Ishikawa (cell line): ENCODE measurements at regions not wholly inside any gene's neighbourhood (a gene's known extent, or its start where the extent isn't known, plus 50 kb on each side); places are given as distances from the start of the nearest gene placed in this dataset.

Source experiments
- CEBPB ChIP-seq: IDR thresholded peaks from 2 replicates; pipeline ENCODE4 v1.6.1; 2012
- CREB1 ChIP-seq: IDR thresholded peaks from 2 replicates; pipeline ENCODE4 v1.6.1; 2012; ENCODE audit warnings: low read depth
- EGR1 ChIP-seq: IDR thresholded peaks from 2 replicates; pipeline ENCODE4 v1.6.1; 2012
- EP300 ChIP-seq: IDR thresholded peaks from 2 replicates; pipeline ENCODE4 v1.6.1; 2012; ENCODE audit warnings: borderline replicate concordance
- FOXM1 ChIP-seq: IDR thresholded peaks from 2 replicates; pipeline ENCODE4 v1.6.1; 2012; ENCODE audit warnings: low read depth, borderline replicate concordance
- NFIC ChIP-seq: IDR thresholded peaks from 2 replicates; pipeline ENCODE4 v1.6.1; 2012
- RAD21 ChIP-seq: IDR thresholded peaks from 2 replicates; pipeline ENCODE4 v1.6.1; 2012; ENCODE audit warnings: low read depth
- TAF1 ChIP-seq: IDR thresholded peaks from 2 replicates; pipeline ENCODE4 v1.6.1; 2012; ENCODE audit warnings: low read depth, mild to moderate bottlenecking
- TCF12 ChIP-seq: IDR thresholded peaks from 2 replicates; pipeline ENCODE4 v1.6.1; 2012; ENCODE audit warnings: low read depth
- TEAD4 ChIP-seq: IDR thresholded peaks from 2 replicates; pipeline ENCODE4 v1.6.1; 2012
- YY1 ChIP-seq: IDR thresholded peaks from 2 replicates; pipeline ENCODE4 v1.6.1; 2012; ENCODE audit warnings: low read depth
- ZBTB7A ChIP-seq: IDR thresholded peaks from 2 replicates; pipeline ENCODE4 v1.6.1; 2012; ENCODE audit warnings: low read depth
- TF ChIP-seq, protein P1 (sequence below): IDR thresholded peaks from 2 replicates; pipeline ENCODE4 v1.6.1; 2012
- TF ChIP-seq, protein P2 (sequence below): IDR thresholded peaks from 2 replicates; pipeline ENCODE4 v1.6.1; 2012; ENCODE audit warnings: low read depth, mild to moderate bottlenecking
- TF ChIP-seq, protein P3 (sequence below): IDR thresholded peaks from 2 replicates; pipeline ENCODE4 v1.6.1; 2012

DNA sequence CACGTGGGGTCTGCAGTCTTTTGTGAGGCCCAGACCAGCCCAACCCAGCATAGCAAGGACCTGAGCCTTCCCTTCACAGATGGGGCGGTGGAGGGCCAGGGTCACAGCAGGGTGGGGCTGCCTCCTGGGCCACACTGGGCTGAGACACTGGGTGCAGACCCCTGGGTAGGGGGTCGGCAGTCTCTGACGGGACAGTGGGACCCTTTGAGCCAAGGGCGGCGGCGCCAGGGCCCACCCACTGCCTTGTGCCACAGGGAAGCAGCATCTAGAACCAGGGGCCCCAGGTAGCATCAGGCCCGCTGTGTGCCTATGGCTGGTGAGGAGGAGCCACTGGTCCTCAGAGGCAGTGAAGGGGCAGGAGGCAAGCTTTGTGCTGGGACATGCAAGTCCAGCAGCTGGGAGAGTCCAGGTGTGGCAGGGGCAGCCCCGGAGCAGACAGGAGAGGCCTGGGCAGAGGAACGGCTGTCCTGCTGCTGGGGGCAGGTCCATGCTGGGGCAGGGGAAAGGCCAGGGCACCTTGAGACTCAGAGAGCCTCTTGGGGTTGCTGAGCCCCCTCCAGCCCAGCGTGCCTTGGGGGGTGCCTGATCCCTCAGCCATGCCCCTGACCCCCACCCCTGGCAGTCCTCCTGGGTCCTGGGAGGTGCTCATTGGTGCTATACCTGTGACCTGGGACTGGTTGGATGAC lies 131.3 kb upstream of the NKX1-1 start:
- TF ChIP-seq, protein P1, sequence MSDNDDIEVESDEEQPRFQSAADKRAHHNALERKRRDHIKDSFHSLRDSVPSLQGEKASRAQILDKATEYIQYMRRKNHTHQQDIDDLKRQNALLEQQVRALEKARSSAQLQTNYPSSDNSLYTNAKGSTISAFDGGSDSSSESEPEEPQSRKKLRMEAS = no peak
- no peak for TF ChIP-seq TAF1
- TF ChIP-seq, protein P2, sequence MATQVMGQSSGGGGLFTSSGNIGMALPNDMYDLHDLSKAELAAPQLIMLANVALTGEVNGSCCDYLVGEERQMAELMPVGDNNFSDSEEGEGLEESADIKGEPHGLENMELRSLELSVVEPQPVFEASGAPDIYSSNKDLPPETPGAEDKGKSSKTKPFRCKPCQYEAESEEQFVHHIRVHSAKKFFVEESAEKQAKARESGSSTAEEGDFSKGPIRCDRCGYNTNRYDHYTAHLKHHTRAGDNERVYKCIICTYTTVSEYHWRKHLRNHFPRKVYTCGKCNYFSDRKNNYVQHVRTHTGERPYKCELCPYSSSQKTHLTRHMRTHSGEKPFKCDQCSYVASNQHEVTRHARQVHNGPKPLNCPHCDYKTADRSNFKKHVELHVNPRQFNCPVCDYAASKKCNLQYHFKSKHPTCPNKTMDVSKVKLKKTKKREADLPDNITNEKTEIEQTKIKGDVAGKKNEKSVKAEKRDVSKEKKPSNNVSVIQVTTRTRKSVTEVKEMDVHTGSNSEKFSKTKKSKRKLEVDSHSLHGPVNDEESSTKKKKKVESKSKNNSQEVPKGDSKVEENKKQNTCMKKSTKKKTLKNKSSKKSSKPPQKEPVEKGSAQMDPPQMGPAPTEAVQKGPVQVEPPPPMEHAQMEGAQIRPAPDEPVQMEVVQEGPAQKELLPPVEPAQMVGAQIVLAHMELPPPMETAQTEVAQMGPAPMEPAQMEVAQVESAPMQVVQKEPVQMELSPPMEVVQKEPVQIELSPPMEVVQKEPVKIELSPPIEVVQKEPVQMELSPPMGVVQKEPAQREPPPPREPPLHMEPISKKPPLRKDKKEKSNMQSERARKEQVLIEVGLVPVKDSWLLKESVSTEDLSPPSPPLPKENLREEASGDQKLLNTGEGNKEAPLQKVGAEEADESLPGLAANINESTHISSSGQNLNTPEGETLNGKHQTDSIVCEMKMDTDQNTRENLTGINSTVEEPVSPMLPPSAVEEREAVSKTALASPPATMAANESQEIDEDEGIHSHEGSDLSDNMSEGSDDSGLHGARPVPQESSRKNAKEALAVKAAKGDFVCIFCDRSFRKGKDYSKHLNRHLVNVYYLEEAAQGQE = no peak
- no peak for TF ChIP-seq RAD21
- TF ChIP-seq NFIC = no peak
- TF ChIP-seq YY1 = no peak
- no peak for TF ChIP-seq EGR1
- no peak for TF ChIP-seq FOXM1
- TF ChIP-seq, protein P3, sequence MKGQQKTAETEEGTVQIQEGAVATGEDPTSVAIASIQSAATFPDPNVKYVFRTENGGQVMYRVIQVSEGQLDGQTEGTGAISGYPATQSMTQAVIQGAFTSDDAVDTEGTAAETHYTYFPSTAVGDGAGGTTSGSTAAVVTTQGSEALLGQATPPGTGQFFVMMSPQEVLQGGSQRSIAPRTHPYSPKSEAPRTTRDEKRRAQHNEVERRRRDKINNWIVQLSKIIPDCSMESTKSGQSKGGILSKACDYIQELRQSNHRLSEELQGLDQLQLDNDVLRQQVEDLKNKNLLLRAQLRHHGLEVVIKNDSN = no peak
- no peak for TF ChIP-seq CREB1
- no peak for TF ChIP-seq EP300
- no peak for TF ChIP-seq TCF12
- no peak for TF ChIP-seq ZBTB7A
- no peak for TF ChIP-seq CEBPB
- no peak for TF ChIP-seq TEAD4

DNA sequence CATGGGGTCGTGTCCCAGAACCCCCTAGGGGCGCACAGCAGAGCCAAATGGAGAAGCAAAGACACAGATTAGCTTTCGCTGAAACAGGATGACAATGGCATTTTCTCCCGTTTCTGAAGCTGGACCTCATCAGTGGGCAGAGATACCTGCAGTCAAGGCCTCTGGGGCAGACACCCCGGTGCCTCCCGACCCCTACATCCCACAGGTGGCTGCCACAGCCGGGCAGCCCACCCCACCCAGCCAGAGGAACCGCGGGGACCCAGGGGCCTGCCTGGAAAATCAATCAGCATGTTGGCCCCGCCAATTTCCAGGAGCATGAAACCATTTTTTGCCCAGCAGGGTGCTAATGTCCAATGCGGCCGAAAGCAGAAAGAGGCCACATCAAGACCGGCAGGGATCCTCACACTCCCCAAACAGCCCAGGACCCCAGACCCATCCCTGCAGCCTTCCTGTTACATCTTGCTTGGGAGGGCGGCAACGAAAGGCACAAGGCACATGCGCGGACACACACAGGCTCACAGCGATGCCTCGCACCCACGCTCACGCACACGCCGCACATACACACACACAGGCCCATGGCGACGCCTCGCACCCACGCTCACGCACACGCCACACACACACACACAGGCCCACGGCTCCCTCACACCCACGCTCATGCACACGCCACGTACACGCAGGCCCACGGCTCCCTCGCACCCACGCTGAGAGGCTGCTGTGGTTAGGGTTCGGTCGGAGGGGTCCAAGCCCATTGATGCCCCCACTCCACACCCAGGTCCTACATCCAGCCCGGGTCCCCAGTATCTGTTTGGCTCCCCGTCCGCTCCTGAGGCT lies 130.6 kb upstream of the NKX1-1 start:
- TF ChIP-seq, protein P3 = no peak
- TF ChIP-seq YY1 (no peak), TAF1 (no peak), ZBTB7A (no peak), FOXM1 (no peak), CEBPB (no peak)
- TF ChIP-seq, protein P1 = no peak

DNA sequence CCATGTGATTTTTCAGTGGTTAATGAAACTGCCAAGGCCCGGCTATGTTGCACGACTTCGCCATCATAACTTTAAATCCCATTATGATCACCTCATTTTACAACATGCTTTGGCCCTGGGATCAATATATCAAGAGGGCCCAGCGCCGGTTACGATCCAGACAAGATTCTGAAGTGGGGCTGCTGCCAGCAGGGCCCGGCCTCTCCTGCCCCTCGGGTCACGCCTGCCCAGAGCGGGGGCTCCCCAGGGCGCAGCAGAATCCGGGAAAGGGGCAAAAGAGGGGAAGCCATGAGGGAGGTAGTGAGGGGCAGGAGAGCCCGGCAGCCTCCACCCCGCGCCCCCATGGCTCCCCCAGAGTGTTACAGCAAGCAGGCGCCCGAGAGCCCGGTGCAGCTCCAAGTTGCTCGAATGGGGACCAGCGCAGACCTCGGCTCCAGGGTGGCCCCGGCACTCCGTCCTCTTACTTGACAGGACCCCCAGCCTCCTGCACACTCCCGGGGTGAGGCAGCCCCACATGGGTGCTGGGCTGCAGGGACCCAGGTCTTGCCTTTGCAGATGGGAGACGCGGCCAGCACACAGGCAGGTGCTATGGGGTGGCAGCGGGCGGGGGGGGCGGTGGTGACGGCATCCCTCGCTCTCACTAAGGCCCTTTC lies 129.8 kb upstream of the NKX1-1 start:
- TF ChIP-seq, protein P2 = no peak
- TF ChIP-seq TCF12 (no peak), CEBPB (no peak), FOXM1 (no peak), ZBTB7A (no peak), RAD21 (no peak), EP300 (no peak), TAF1 (no peak), NFIC (no peak), EGR1 (no peak), YY1 (no peak), TEAD4 (no peak), CREB1 (no peak)
- TF ChIP-seq, protein P1 = no peak
- TF ChIP-seq, protein P3 = no peak

DNA sequence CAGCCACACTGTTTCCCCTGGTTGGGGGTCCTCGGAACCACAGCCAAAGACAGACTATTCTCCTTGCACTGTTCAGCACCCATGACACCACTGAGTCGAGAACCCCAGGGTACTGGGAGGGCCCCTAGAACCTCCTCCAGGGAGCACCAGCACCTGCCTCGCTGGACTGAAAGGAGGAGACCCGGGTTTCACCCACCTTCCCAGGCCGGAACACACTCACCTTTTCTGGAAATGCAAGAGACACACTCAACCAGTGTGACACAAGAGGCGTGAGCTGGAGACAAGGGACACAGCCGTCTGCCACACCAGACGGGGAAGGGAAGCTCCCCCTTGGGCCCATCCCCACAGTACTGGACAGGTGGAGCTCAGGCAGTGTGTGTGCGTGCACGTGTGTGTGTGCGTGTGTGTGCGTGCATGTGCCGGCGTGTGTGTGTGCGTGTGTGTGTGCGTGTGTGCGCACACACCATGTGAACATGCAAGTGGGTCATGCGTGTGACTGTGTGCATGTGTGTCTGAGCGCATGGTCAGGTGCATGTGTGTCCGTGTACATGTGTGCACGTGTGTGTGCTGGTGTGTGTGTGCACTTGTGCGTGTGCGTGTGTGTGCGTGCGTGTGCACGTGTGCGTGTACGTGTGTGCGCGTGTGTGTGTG lies 128.8 kb upstream of the NKX1-1 start:
- TF ChIP-seq ZBTB7A (no peak), TEAD4 (no peak), TCF12 (no peak), YY1 (no peak), FOXM1 (no peak)
- TF ChIP-seq, protein P2 = no peak
- TF ChIP-seq, protein P3 = no peak
- TF ChIP-seq, protein P1 = no peak
